Adrenal gland (tissue), 9 donors: ENCODE measurements at regions not wholly inside any gene's neighbourhood (a gene's known extent, or its start where the extent isn't known, plus 50 kb on each side); places are given as distances from the start of the nearest gene placed in this dataset.

Experiments used
- DNase-seq, 7 donors: peaks; one replicate each; pipeline ENCODE4 v3.0.0-alpha.2; 2019 to 2020
- H3K27ac ChIP-seq, 5 donors: fragments of 200-600 bp; sonication (generic) in 4 of 5; 1 replicate in 3 of 5; 2 replicates in 2 of 5; pipeline versions ENCODE4 v1.5.1 to v1.8.0; 2016 to 2020; ENCODE audit warnings: mild to moderate bottlenecking in 1 of 5
- H3K27me3 ChIP-seq: fragments of 200-600 bp; 2 replicates; pipeline ENCODE4 v1.8.0; 2021
- H3K36me3 ChIP-seq, 2 donors: fragments of 200-600 bp; replicated peaks in 1 of 2; 1 replicate in 1 of 2; 2 replicates in 1 of 2; pipeline versions ENCODE4 v1.5.1 to v1.8.0; 2018 to 2022
- H3K4me1 ChIP-seq, 2 donors: fragments of 200-600 bp; replicated peaks in 1 of 2; 1 replicate in 1 of 2; 2 replicates in 1 of 2; pipeline versions ENCODE4 v1.5.1 to v1.8.0; 2018 to 2021
- H3K4me3 ChIP-seq, 4 donors: fragments of 200-600 bp; sonication (generic) in 3 of 4; one replicate each; pipeline ENCODE4 v1.5.1; 2016 to 2018
- H3K9me3 ChIP-seq, 3 donors: fragments of 200-600 bp; sonication (generic) in 1 of 3; replicated peaks in 1 of 3; 1 replicate in 2 of 3; 2 replicates in 1 of 3; pipeline versions ENCODE4 v1.5.1 to v1.8.0; 2016 to 2021
- POLR2A ChIP-seq, 2 donors: fragments of 450-650 bp; IDR thresholded peaks; one replicate each; pipeline ENCODE4 v1.6.1; 2017; ENCODE audit warnings: antibody characterized with exemption in 2 of 2, mild to moderate bottlenecking in 2 of 2, moderate library complexity in 1 of 2
- WGBS, 4 donors: extraction: QIAGEN DNeasy Blood & Tissue Kit in 2 of 4; methylation state at CpG; one replicate each; pipeline versions ENCODE4 v1.1.5 to v1.1.7; 2013 to 2017; 5-methylcytosine and 5-hydroxymethylcytosine counted together
- intact Hi-C, 2 donors: fragments of 100-400 bp; cut with DNase I; formaldehyde crosslinking; loops; one replicate each; pipeline versions ENCODE4 v1.14.1 to v1.15.0; 2022 to 2023
- TF ChIP-seq, protein P1 (sequence below), 6 experiments: fragments of 450-650 bp in 4 of 6; fragments of 200-600 bp in 2 of 6; sonication (generic) in 1 of 6; IDR thresholded peaks; 1 replicate in 5 of 6; 2 replicates in 1 of 6; pipeline versions ENCODE4 v1.5.1 to v1.8.0; 2016 to 2021; ENCODE audit warnings: antibody characterized with exemption in 6 of 6, mild to moderate bottlenecking in 2 of 6, moderate library complexity in 1 of 6
- donor health status: healthy with polysubstance abuse.
- donor health status: Bipolar disorder and iron deficiency.
- donor health status: DM: yes; HTN: yes; CAD: no.
- donor health status: DM: no; HTN: no; CAD: no.
- donor health status: DM: no; HTN: no; CAD: no.

- intact Hi-C loops = no loop called here
- 77 to 80% (median 79%) methylated on average over 7 of the region's 7 CpGs for WGBS, 4 donors
- DNase-seq = no peak
Observed at GRCh38 chr6:15854826-15855710, 192.2 kb upstream of the DTNBP1 start.

GRCh38 chr6:15854378-15854777, 191.6 kb upstream of the DTNBP1 start:
- Histone ChIP-seq H3K27me3 (no peaks in the 10 kb centered on the region), H3K9me3 (no peaks in the 10 kb centered on the region), H3K4me1 (no peaks in the 10 kb centered on the region), H3K36me3 (no peaks in the 10 kb centered on the region), H3K27ac (no peak overlapping the region), H3K4me3 (no peak overlapping the region)
- WGBS, 4 donors = 94 to 100% (median 95%) methylated on average over 1 of the region's 1 CpG
- TF ChIP-seq, protein P1, sequence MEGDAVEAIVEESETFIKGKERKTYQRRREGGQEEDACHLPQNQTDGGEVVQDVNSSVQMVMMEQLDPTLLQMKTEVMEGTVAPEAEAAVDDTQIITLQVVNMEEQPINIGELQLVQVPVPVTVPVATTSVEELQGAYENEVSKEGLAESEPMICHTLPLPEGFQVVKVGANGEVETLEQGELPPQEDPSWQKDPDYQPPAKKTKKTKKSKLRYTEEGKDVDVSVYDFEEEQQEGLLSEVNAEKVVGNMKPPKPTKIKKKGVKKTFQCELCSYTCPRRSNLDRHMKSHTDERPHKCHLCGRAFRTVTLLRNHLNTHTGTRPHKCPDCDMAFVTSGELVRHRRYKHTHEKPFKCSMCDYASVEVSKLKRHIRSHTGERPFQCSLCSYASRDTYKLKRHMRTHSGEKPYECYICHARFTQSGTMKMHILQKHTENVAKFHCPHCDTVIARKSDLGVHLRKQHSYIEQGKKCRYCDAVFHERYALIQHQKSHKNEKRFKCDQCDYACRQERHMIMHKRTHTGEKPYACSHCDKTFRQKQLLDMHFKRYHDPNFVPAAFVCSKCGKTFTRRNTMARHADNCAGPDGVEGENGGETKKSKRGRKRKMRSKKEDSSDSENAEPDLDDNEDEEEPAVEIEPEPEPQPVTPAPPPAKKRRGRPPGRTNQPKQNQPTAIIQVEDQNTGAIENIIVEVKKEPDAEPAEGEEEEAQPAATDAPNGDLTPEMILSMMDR (IDR thresholded peaks at IDR 0.05) = no peak
- TF ChIP-seq POLR2A (IDR thresholded peaks at IDR 0.05) = no peak
- DNase-seq = no peak
- intact Hi-C loops = no loop called here

More at GRCh38 chr6:15854826-15855710, 192.2 kb upstream of the DTNBP1 start:
- Histone ChIP-seq H3K27me3 (no peaks in the 10 kb centered on the region), H3K9me3 (no peaks in the 10 kb centered on the region), H3K36me3 (no peaks in the 10 kb centered on the region), H3K27ac (no peak overlapping the region), H3K4me3 (no peak overlapping the region), H3K4me1 (no peaks in the 10 kb centered on the region)
- no peak for TF ChIP-seq POLR2A (IDR thresholded peaks at IDR 0.05)
- TF ChIP-seq, protein P1 (IDR thresholded peaks at IDR 0.05) = no peak

DNA sequence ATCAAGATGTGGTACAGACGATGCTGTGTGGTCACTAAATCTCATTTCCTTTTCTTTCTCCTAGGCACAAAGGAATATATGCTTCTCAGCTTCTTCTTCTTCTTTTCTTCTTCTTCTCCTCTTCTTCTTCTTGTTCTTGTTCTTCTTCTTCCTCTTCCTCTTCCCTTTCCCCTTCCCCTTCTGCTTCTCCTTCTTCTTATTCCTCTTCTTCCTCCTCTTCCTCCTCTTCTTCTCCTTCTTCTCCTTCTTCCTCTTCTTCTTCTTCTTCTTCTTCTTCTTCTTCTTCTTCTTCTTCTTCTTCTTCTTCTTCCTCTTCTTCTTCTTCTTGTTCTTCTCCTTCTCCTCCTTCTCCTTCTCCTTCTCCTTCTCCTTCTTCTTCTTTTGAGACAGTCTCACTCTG, 190.4 kb upstream of the DTNBP1 start:
- Histone ChIP-seq H3K27ac (no peak overlapping the region), H3K4me3 (no peak overlapping the region), H3K27me3 (no peaks in the 10 kb centered on the region), H3K9me3 (no peaks in the 10 kb centered on the region), H3K4me1 (no peaks in the 10 kb centered on the region), H3K36me3 (no peaks in the 10 kb centered on the region)
- intact Hi-C loops = no loop called here
- no peak for TF ChIP-seq POLR2A (IDR thresholded peaks at IDR 0.05)
- TF ChIP-seq, protein P1 (IDR thresholded peaks at IDR 0.05) = no peak
- DNase-seq = no peak
- 50 to 96% (median 84%) methylated on average over 1 of the region's 1 CpG for WGBS, 4 donors

- no peaks in the 10 kb centered on the region for H3K36me3 ChIP-seq
- H3K9me3 ChIP-seq = no peaks in the 10 kb centered on the region
- no peaks in the 10 kb centered on the region for H3K4me1 ChIP-seq
- no peak overlapping the region for H3K27ac ChIP-seq
- no peaks in the 10 kb centered on the region for H3K27me3 ChIP-seq
- intact Hi-C loops = no loop called here
- DNase-seq = no peak
- WGBS, 4 donors = 78 to 91% (median 88%) methylated on average over 2 of the region's 2 CpGs
- no peak overlapping the region for H3K4me3 ChIP-seq
- TF ChIP-seq, protein P1 (IDR thresholded peaks at IDR 0.05) = no peak
- TF ChIP-seq POLR2A (IDR thresholded peaks at IDR 0.05) = no peak
Observed at GRCh38 chr6:15852289-15852688, 189.5 kb upstream of the DTNBP1 start.
